GM23338 (cell line): ENCODE measurements at regions not wholly inside any gene's neighbourhood (a gene's known extent, or its start where the extent isn't known, plus 50 kb on each side); places are given as distances from the start of the nearest gene placed in this dataset.

Experiments
- ATAC-seq: fragments of 200-7000 bp; cut with Tn5 transposase; 3 replicates; pipeline ENCODE4 v1.9.1; 2020
- DNase-seq: peaks from one replicate; pipeline ENCODE4 v3.0.0-alpha.2; 2015; ENCODE audit warnings: low spot score
- H2AFZ ChIP-seq: fragments of 200-600 bp; sonication (generic); 2 replicates; pipeline ENCODE4 v1.8.0; 2016; ENCODE audit warnings: antibody characterized with exemption, mild to moderate bottlenecking, moderate library complexity
- H3F3A ChIP-seq: fragments of 200-600 bp; sonication (generic); replicated peaks from 2 replicates; pipeline ENCODE4 v1.8.0; 2017; ENCODE audit warnings: antibody characterized with exemption, mixed run types, low read depth
- H3K27ac ChIP-seq: fragments of 200-600 bp; sonication (generic); 2 replicates; pipeline ENCODE4 v1.6.1; 2016; ENCODE audit warnings: low read depth
- H3K27me3 ChIP-seq: fragments of 200-600 bp; sonication (generic); 2 replicates; pipeline ENCODE4 v1.8.0; 2016; ENCODE audit warnings: mild to moderate bottlenecking, mixed run types, moderate library complexity; ENCODE audit not compliant: insufficient read depth
- H3K36me3 ChIP-seq: fragments of 200-600 bp; sonication (generic); 2 replicates; pipeline ENCODE4 v1.8.0; 2016; ENCODE audit warnings: mild to moderate bottlenecking; ENCODE audit not compliant: insufficient read depth
- H3K4me1 ChIP-seq: fragments of 200-600 bp; sonication (generic); 2 replicates; pipeline ENCODE4 v1.8.0; 2016; ENCODE audit warnings: mild to moderate bottlenecking, moderate library complexity; ENCODE audit not compliant: insufficient read depth
- H3K4me2 ChIP-seq: fragments of 200-600 bp; sonication (generic); 2 replicates; pipeline ENCODE4 v1.7.1; 2017; ENCODE audit warnings: mixed run types
- H3K4me3 ChIP-seq: fragments of 200-600 bp; sonication (generic); 2 replicates; pipeline ENCODE4 v1.6.1; 2016; ENCODE audit warnings: mixed run types
- H3K79me2 ChIP-seq: fragments of 200-600 bp; sonication (generic); replicated peaks from 2 replicates; pipeline ENCODE4 v1.8.0; 2017; ENCODE audit warnings: mild to moderate bottlenecking; ENCODE audit not compliant: insufficient read depth
- H3K9me2 ChIP-seq: fragments of 200-600 bp; sonication (generic); 2 replicates; pipeline ENCODE4 v1.8.0; 2017; ENCODE audit not compliant: insufficient read depth
- H4K20me1 ChIP-seq: fragments of 200-600 bp; sonication (generic); replicated peaks from 2 replicates; pipeline ENCODE4 v1.8.0; 2017; ENCODE audit warnings: mild to moderate bottlenecking; ENCODE audit not compliant: insufficient read depth
- H3K27ac Mint-ChIP-seq: 2 replicates; pipeline ENCODE4 v1.8.0; 2020; ENCODE audit warnings: inconsistent platforms, mild to moderate bottlenecking, moderate library complexity, mixed read lengths
- H3K27me3 Mint-ChIP-seq: 3 replicates; pipeline ENCODE4 v1.8.0; 2022; ENCODE audit warnings: low read depth, mild to moderate bottlenecking, moderate library complexity, mixed read lengths, inconsistent platforms; ENCODE audit not compliant: insufficient read depth, poor library complexity
- H3K36me3 Mint-ChIP-seq: 3 replicates; pipeline ENCODE4 v1.8.0; 2021; ENCODE audit warnings: low read depth, mild to moderate bottlenecking, inconsistent platforms, moderate library complexity, mixed read lengths
- H3K4me1 Mint-ChIP-seq: 3 replicates; pipeline ENCODE4 v1.8.0; 2020; ENCODE audit warnings: mild to moderate bottlenecking, inconsistent platforms, mixed read lengths
- H3K4me3 Mint-ChIP-seq: 3 replicates; pipeline ENCODE4 v1.8.0; 2021; ENCODE audit warnings: moderate library complexity, mild to moderate bottlenecking, inconsistent platforms, mixed read lengths
- H3K9me3 Mint-ChIP-seq: 3 replicates; pipeline ENCODE4 v1.8.0; 2020; ENCODE audit warnings: moderate library complexity, mild to moderate bottlenecking, inconsistent platforms, mixed read lengths
- CREB1 ChIP-seq: fragments of 250-450 bp; sonication (Bioruptor Pico); IDR thresholded peaks from 2 replicates; pipeline ENCODE4 v1.5.0; 2020; ENCODE audit warnings: low read depth, mild to moderate bottlenecking, moderate library complexity
- CTCF ChIP-seq, 2 experiments: fragments of 200-600 bp in 1 of 2; sonication (generic) in 1 of 2; conservative IDR thresholded peaks; 2 replicates each; pipeline versions ENCODE4 v1.5.1 to v1.6.1; 2016 to 2017; ENCODE audit warnings: antibody characterized with exemption in 2 of 2, low read depth in 2 of 2, mild to moderate bottlenecking in 2 of 2, moderate library complexity in 1 of 2
- EZH2phosphoT487 ChIP-seq: fragments of 200-600 bp; sonication (generic); IDR thresholded peaks from one replicate; pipeline ENCODE4 v1.8.1; 2018; ENCODE audit warnings: antibody characterized with exemption; ENCODE audit not compliant: unreplicated experiment
- JUNB ChIP-seq: IDR thresholded peaks from one replicate; pipeline ENCODE4 v1.6.1; 2016; ENCODE audit warnings: antibody characterized with exemption; ENCODE audit not compliant: unreplicated experiment
- NANOG ChIP-seq: IDR thresholded peaks from 2 replicates; pipeline ENCODE4 v1.6.1; 2016; ENCODE audit warnings: antibody characterized with exemption, borderline replicate concordance
- POLR2AphosphoS5 ChIP-seq: IDR thresholded peaks from 2 replicates; pipeline ENCODE4 v1.6.1; 2016; ENCODE audit warnings: antibody characterized with exemption, low read depth
- REST ChIP-seq: IDR thresholded peaks from one replicate; pipeline ENCODE4 v1.6.1; 2018; ENCODE audit warnings: antibody characterized with exemption; ENCODE audit not compliant: unreplicated experiment
- STAT1 ChIP-seq: IDR thresholded peaks from one replicate; pipeline ENCODE4 v1.6.1; 2016; ENCODE audit warnings: antibody characterized with exemption; ENCODE audit not compliant: unreplicated experiment
- ZNF114 ChIP-seq: fragments of 250-450 bp; sonication (Bioruptor Pico); IDR thresholded peaks from 2 replicates; pipeline ENCODE4 v1.5.0; 2020; ENCODE audit warnings: mild to moderate bottlenecking, moderate library complexity
- ZNF331 ChIP-seq: fragments of 250-450 bp; sonication (Bioruptor Pico); IDR thresholded peaks from 2 replicates; pipeline ENCODE4 v1.5.0; 2020; ENCODE audit warnings: low read depth, mild to moderate bottlenecking, moderate library complexity
- ZNF462 ChIP-seq: fragments of 250-450 bp; sonication (Bioruptor Pico); IDR thresholded peaks from 2 replicates; pipeline ENCODE4 v1.5.0; 2020; ENCODE audit warnings: mild to moderate bottlenecking, moderate library complexity

GRCh38 chr3:6105187-6105586 is 755.7 kb upstream of the GRM7 start:
- Histone ChIP-seq H3K27me3 (no peaks in the 10 kb centered on the region), H3K36me3 (no peaks in the 10 kb centered on the region), H3K9me2 (no peaks in the 10 kb centered on the region), H3K79me2 (no peaks in the 10 kb centered on the region), H3F3A (no peaks in the 10 kb centered on the region), H2AFZ (no peak overlapping the region), H3K4me1 (no peaks in the 10 kb centered on the region), H3K4me2 (no peak overlapping the region), H4K20me1 (no peaks in the 10 kb centered on the region), H3K4me3 (no peak overlapping the region), H3K27ac (no peak overlapping the region)
- ATAC-seq (no peak), DNase-seq (no peak)
- TF ChIP-seq NANOG (no peak), ZNF462 (CRISPR knock-in tag) (no peak), POLR2AphosphoS5 (no peak), ZNF331 (CRISPR knock-in tag) (no peak), JUNB (no peak), REST (no peak), CTCF (conservative IDR thresholded peaks at IDR 0.05; ENCODE audit: low read depth in 2 of 2) (no peak), ZNF114 (CRISPR knock-in tag) (no peak), CREB1 (CRISPR knock-in tag) (no peak), STAT1 (no peak), EZH2phosphoT487 (no peak)
- no peak overlapping the region for H3K4me3 Mint-ChIP-seq
- H3K9me3 Mint-ChIP-seq = peaks cover 82% of the 10 kb centered on the region
- H3K27ac Mint-ChIP-seq = no peak overlapping the region
- no peaks in the 10 kb centered on the region for H3K36me3 Mint-ChIP-seq
- H3K4me1 Mint-ChIP-seq = no peaks in the 10 kb centered on the region; the same call in 2 of the 3 replicates
- H3K27me3 Mint-ChIP-seq = no peaks in the 10 kb centered on the region
